HG03097 (cell line): ENCODE measurements at regions not wholly inside any gene's neighbourhood (a gene's known extent, or its start where the extent isn't known, plus 50 kb on each side); places are given as distances from the start of the nearest gene placed in this dataset.

Experiments used
- ATAC-seq: cut with Tn5 transposase; IDR thresholded peaks from one replicate; pipeline ENCODE4 v1.9.1; 2021; ENCODE audit not compliant: unreplicated experiment, low FRiP score

DNA sequence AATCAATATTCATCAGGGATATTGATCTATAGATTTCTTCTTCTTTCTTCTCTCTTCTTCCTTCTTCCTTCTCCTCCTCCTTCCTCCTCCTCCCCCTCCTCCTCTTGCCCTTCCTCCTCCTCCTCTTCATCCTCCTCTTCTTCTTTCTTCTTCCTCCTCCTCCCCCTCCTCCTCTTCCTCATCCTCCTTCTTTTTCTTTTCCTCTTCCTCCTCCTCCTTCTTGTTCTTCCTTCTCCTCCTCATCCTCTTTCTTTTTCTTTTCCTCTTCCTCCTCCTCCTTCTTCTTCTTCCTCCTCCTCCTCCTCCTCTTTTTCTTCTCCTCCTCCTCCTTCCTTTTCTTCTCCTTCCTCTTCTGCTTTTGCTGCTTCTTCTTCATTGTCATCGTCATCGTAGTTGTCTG, 52.4 kb upstream of the SERINC1 start:
- no peak for ATAC-seq

DNA sequence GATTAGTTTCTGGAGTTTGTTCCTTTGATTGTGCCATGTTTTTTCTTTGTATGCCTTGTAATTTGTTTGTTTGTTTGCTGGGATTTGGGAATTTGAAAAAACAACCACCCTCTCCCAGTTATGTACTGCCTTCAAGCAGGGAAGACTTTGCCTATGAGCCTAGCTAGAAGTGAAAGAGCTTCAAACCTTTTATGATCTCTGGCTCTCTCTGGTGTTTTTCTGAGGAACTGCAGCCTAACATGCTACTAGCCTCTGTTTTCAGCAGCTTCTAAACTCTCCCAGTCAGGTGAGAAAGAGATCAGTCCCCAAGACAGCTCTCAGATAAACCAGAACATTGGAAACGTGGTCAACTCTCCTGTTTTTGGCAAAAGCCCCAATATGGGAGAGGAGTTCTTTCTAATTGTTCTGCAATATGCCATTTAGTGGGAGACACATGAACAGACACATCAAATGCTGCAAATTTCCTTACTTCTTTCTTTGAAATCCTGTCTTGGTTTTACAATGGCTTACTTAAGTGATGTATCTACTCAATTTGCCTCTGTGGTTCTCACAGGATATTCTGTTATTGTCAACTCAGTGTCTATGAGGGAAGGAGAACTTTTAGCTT, 58.9 kb upstream of the SERINC1 start:
- peak; percentile 96 for ATAC-seq

GRCh38 chr6:122548281-122548680, 61.9 kb upstream of the PKIB start:
- no peak for ATAC-seq

DNA sequence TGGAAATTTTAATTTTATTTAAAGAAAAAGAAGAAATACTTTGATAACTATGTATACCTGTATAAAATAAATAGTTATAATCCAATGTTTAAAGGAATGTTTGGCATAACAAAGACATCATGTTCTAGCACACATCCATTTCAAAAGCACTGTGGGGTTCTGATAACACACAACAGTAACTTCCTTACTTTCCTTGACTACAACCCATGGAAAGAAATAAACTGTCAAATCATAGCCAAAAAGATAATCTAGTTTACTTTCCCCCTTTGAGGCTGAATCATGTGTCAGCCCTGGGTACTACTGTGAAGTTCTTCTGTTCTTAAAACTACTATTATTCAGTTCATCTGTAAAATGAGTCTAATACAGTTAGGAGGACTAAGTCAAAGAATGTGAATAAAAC, 61.4 kb upstream of the PKIB start:
- ATAC-seq: no peak

- no peak for ATAC-seq
Observed at GRCh38 chr6:122553697-122554096, 56.5 kb upstream of the PKIB start.

DNA sequence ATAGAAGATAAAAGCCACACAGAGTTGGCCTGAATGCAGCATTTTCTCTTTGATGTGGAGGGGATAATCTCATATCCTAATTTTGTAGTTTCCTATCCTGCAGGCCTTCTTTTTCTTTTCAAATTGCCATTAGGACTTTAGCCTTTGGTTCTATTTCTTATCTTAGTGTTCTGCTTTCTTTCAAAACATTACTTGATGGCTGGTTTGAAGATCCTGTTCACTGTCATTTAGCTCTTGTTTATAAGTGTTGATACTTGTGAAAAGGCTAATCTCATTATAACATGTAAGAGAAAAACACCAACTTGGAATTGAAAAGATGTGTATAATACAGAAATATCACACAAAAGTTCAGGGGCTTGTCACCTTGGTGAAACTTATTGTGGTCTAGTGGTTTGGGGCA, 54.6 kb upstream of the PKIB start:
- no peak for ATAC-seq

DNA sequence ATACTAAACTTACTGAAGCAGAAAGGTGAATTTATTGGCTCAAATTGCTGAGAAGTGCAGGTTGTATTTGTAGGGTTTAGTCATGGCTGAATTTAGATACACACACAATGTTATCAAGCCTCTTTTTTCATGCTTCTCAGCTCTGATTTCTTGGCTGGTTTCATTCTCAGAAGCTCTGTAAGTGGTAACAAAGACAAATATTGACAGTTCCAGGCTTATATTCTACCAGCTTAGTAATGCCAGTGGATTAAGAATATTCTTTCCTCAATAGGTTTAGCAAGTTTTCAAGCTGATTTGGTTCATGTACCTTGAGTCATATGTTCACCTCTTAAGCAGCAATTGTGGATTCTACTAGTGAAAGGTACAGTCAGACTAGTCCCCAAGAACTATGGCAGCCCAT, 52.1 kb upstream of the PKIB start:
- no peak for ATAC-seq
